H1 (cell line): ENCODE measurements at regions not wholly inside any gene's neighbourhood (a gene's known extent, or its start where the extent isn't known, plus 50 kb on each side); places are given as distances from the start of the nearest gene placed in this dataset.

Source experiments
- CHD7 ChIP-seq: fragments of 300-600 bp; sonication (generic); IDR thresholded peaks from 2 replicates; pipeline ENCODE4 v1.7.1; 2012; ENCODE audit warnings: low read length, moderate library complexity, mild to moderate bottlenecking, inconsistent platforms; ENCODE audit not compliant: insufficient replicate concordance
- EGR1 ChIP-seq: IDR thresholded peaks from 2 replicates; pipeline ENCODE4 v1.6.1; 2011; ENCODE audit warnings: low read depth, low read length, borderline replicate concordance
- GABPA ChIP-seq: IDR thresholded peaks from 2 replicates; pipeline ENCODE4 v1.6.1; 2011; ENCODE audit warnings: mild to moderate bottlenecking, low read length, moderate library complexity, borderline replicate concordance; ENCODE audit not compliant: insufficient read depth
- JUND ChIP-seq: IDR thresholded peaks from 2 replicates; pipeline ENCODE4 v1.6.1; 2011; ENCODE audit warnings: mild to moderate bottlenecking, improper control_type of control experiment, low read length
- POLR2A ChIP-seq, 2 experiments: IDR thresholded peaks; 1 replicate in 1 of 2; 2 replicates in 1 of 2; pipeline ENCODE4 v1.6.1; 2011; ENCODE audit warnings: low read depth in 2 of 2, low read length in 2 of 2, mild to moderate bottlenecking in 2 of 2; ENCODE audit errors: control extremely low read depth in 1 of 2
- POU5F1 ChIP-seq: IDR thresholded peaks from 2 replicates; pipeline ENCODE4 v1.6.1; 2011; ENCODE audit warnings: low read depth, mild to moderate bottlenecking, low read length, moderate library complexity
- RAD21 ChIP-seq, 2 experiments: IDR thresholded peaks in 1 of 2; conservative IDR thresholded peaks in 1 of 2; 2 replicates each; pipeline ENCODE4 v1.6.1; 2011; ENCODE audit warnings: low read depth in 2 of 2, low read length in 2 of 2, improper control_type of control experiment in 1 of 2, inconsistent platforms in 1 of 2, mild to moderate bottlenecking in 1 of 2, moderate library complexity in 1 of 2
- SP1 ChIP-seq: IDR thresholded peaks from 2 replicates; pipeline ENCODE4 v1.6.1; 2011; ENCODE audit warnings: low read depth, low read length
- SP2 ChIP-seq: IDR thresholded peaks from 2 replicates; pipeline ENCODE4 v1.6.1; 2012; ENCODE audit warnings: mild to moderate bottlenecking, low read length, inconsistent platforms
- TCF12 ChIP-seq: IDR thresholded peaks from 2 replicates; pipeline ENCODE4 v1.6.1; 2011; ENCODE audit warnings: low read depth, mild to moderate bottlenecking, low read length
- USF2 ChIP-seq: IDR thresholded peaks from 2 replicates; pipeline ENCODE4 v1.6.1; 2011; ENCODE audit warnings: low read length, improper control_type of control experiment
- ZNF274 ChIP-seq: IDR thresholded peaks from 2 replicates; pipeline ENCODE4 v1.7.0; 2012; ENCODE audit warnings: low read length, borderline replicate concordance; ENCODE audit errors: extremely low read depth

GRCh38 chr1:72885017-72885416 lies 602.7 kb upstream of the NEGR1 start (continued):
- no peak for TF ChIP-seq CHD7
- no peak for TF ChIP-seq ZNF274
- TF ChIP-seq TCF12, result no peak
- TF ChIP-seq POU5F1, result no peak
- TF ChIP-seq USF2, result no peak
- no peak for TF ChIP-seq GABPA
- no peak for TF ChIP-seq JUND
- TF ChIP-seq POLR2A (IDR thresholded peaks at IDR 0.05; ENCODE audit: control extremely low read depth in 1 of 2, low read depth in 2 of 2, low read length in 2 of 2), result no peak
- TF ChIP-seq RAD21 (IDR thresholded peaks at IDR 0.05 in 1 of 2, conservative IDR thresholded peaks at IDR 0.05 in 1 of 2; ENCODE audit: low read depth in 2 of 2, low read length in 2 of 2), result no peak
- no peak for TF ChIP-seq SP1
- TF ChIP-seq EGR1, result no peak
- no peak for TF ChIP-seq SP2
